Activated CD4-positive, alpha-beta T cell treated with anti-CD3 and anti-CD28 coated beads, Interleukin-2, amount 50 U/mL, for 4 hours (primary cell): ENCODE measurements at regions not wholly inside any gene's neighbourhood (a gene's known extent, or its start where the extent isn't known, plus 50 kb on each side); places are given as distances from the start of the nearest gene placed in this dataset.

Experiments
- DNase-seq, 2 experiments: peaks; one replicate each; pipeline ENCODE4 v3.0.0-alpha.2; 2020

GRCh38 chr6:15048367-15048766 is 197.5 kb upstream of the JARID2 start:
- DNase-seq, result no peak

GRCh38 chr6:15058200-15059061 is 187.4 kb upstream of the JARID2 start:
- DNase-seq, result no peak

- no peak for DNase-seq
These were observed 184.7 kb upstream of the JARID2 start for GRCh38 chr6:15061180-15061641.

- DNase-seq, result no peak
These were observed 183.9 kb upstream of the JARID2 start for GRCh38 chr6:15061908-15062515.

- no peak for DNase-seq
These were observed 183.2 kb upstream of the JARID2 start for GRCh38 chr6:15062516-15063252.

- DNase-seq, result no peak
These were observed 182.5 kb upstream of the JARID2 start for GRCh38 chr6:15063253-15063853.

GRCh38 chr6:15065261-15065989 is 180.4 kb upstream of the JARID2 start:
- no peak for DNase-seq

GRCh38 chr6:15066089-15066758 is 179.6 kb upstream of the JARID2 start:
- no peak for DNase-seq

GRCh38 chr6:15073344-15073789 is 172.5 kb upstream of the JARID2 start:
- DNase-seq, result no peak

- DNase-seq, result no peak
These were observed 171.9 kb upstream of the JARID2 start for GRCh38 chr6:15073883-15074465.

GRCh38 chr6:15074806-15075205 is 171.1 kb upstream of the JARID2 start:
- DNase-seq, result no peak

- DNase-seq, result no peak
These were observed 169.3 kb upstream of the JARID2 start for GRCh38 chr6:15076565-15076964.

- DNase-seq, result no peak
These were observed 168.9 kb upstream of the JARID2 start for GRCh38 chr6:15077006-15077405.

GRCh38 chr6:15077961-15078360 is 167.9 kb upstream of the JARID2 start:
- no peak for DNase-seq

- DNase-seq, result no peak
These were observed 166.5 kb upstream of the JARID2 start for GRCh38 chr6:15079288-15079817.

- DNase-seq, result no peak
These were observed 165.0 kb upstream of the JARID2 start for GRCh38 chr6:15080895-15081294.

- DNase-seq, result no peak
These were observed 164.4 kb upstream of the JARID2 start for GRCh38 chr6:15081447-15081846.

- no peak for DNase-seq
These were observed 163.2 kb upstream of the JARID2 start for GRCh38 chr6:15082708-15083107.

GRCh38 chr6:15086348-15087158 is 159.3 kb upstream of the JARID2 start:
- DNase-seq, result no peak

GRCh38 chr6:15087186-15087589 is 158.7 kb upstream of the JARID2 start:
- DNase-seq, result no peak
